ENCODE measurements at regions not wholly inside any gene's neighbourhood (a gene's known extent, or its start where the extent isn't known, plus 50 kb on each side); places are given as distances from the start of the nearest gene placed in this dataset.

- Histone ChIP-seq H4K20me1 (ENCODE audit: insufficient read depth) (no peaks in the 10 kb centered on the region), H3K4me3 (replicated peaks in 1 of 2; ENCODE audit: low read depth in 1 of 2, low read length in 2 of 2) (no peak overlapping the region), H3K4me1 (ENCODE audit: control insufficient read depth in 1 of 2, insufficient read depth in 2 of 2, low read length in 2 of 2) (no peaks in the 10 kb centered on the region), H3K27me3 (ENCODE audit: insufficient read depth, low read length) (peaks cover 3% of the 10 kb centered on the region; the same call in 1 of the 2 replicates), H3K79me2 (ENCODE audit: insufficient read depth, low read length) (no peaks in the 10 kb centered on the region), H3K9me3 (ENCODE audit: control insufficient read depth in 1 of 2, insufficient read depth in 1 of 2, low read depth in 1 of 2, low read length in 2 of 2) (peaks cover 0 to 3% of the 10 kb centered on the region in 2 experiments; a peak in 1 of 4 replicates), H3K9ac (ENCODE audit: low read length) (no peak overlapping the region), H3K9me2 (ENCODE audit: insufficient read depth) (no peaks in the 10 kb centered on the region), H3K27ac (ENCODE audit: low read depth, low read length) (no peak overlapping the region), H2AFZ (ENCODE audit: low read depth, low read length, poor library complexity, severe bottlenecking) (no peak overlapping the region), H3K4me2 (ENCODE audit: low read length) (no peak overlapping the region), H3K36me3 (ENCODE audit: control insufficient read depth in 1 of 2, insufficient read depth in 2 of 2, low read length in 2 of 2) (no peaks in the 10 kb centered on the region)
- no TSS peak for BruUV-seq (replicated peaks)
- POLR2A ChIA-PET = no interaction called here
- TF ChIP-seq, protein P1, sequence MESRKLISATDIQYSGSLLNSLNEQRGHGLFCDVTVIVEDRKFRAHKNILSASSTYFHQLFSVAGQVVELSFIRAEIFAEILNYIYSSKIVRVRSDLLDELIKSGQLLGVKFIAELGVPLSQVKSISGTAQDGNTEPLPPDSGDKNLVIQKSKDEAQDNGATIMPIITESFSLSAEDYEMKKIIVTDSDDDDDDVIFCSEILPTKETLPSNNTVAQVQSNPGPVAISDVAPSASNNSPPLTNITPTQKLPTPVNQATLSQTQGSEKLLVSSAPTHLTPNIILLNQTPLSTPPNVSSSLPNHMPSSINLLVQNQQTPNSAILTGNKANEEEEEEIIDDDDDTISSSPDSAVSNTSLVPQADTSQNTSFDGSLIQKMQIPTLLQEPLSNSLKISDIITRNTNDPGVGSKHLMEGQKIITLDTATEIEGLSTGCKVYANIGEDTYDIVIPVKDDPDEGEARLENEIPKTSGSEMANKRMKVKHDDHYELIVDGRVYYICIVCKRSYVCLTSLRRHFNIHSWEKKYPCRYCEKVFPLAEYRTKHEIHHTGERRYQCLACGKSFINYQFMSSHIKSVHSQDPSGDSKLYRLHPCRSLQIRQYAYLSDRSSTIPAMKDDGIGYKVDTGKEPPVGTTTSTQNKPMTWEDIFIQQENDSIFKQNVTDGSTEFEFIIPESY (IDR thresholded peaks at IDR 0.05; ENCODE audit: extremely low read depth, insufficient replicate concordance, low read length) = no peak
- no peak for TF ChIP-seq POLR2A (IDR thresholded peaks at IDR 0.05; ENCODE audit: borderline replicate concordance, extremely low read depth, insufficient read depth, insufficient read length)
- TF ChIP-seq CEBPB (IDR thresholded peaks at IDR 0.05; ENCODE audit: low read depth) = no peak
- TF ChIP-seq CBX3 (IDR thresholded peaks at IDR 0.05; ENCODE audit: low read depth) = no peak
- no peak for TF ChIP-seq POLR2AphosphoS5 (IDR thresholded peaks at IDR 0.05; ENCODE audit: low read depth, low read length)
- TF ChIP-seq SIN3A (IDR thresholded peaks at IDR 0.05; ENCODE audit: low read depth) = no peak
- no peak for DNase-seq (ENCODE audit: low read depth, low spot score)
- CTCF ChIA-PET = no interaction called here
- intact Hi-C loops (cut with micrococcal nuclease) = no loop called here
- RAD21 ChIA-PET (ENCODE audit: low non-redundant PET in 1 of 2, low total read pairs in 2 of 2, uncharacterized antibody in 2 of 2, unreplicated experiment in 2 of 2) = no interaction called here
- ATAC-seq = no peak
These were observed 1310.3 kb downstream of the TBC1D22A start for GRCh38 chr22:48072777-48073176.

DNA sequence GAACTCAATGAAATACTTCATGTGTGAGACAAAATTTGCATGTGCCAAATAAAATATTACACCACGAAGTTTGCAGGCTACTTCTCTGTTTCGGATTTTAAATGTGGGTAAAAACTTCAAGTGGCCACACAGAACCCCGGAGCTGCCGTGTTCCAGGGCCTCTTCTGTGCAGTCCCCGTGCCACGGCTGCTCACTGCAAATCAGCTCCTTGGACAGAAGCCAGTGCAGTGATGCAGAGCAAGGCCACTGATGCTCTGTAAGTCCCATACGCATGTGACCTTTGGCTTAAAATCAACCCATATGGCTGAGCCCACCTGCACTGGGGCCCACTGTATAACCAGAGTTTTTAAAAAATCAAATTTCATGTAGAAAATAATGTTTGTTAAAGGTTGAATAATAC, 1309.4 kb downstream of the TBC1D22A start:
- Histone ChIP-seq H4K20me1 (ENCODE audit: insufficient read depth) (no peaks in the 10 kb centered on the region), H3K9ac (ENCODE audit: low read length) (no peak overlapping the region), H3K9me2 (ENCODE audit: insufficient read depth) (no peaks in the 10 kb centered on the region), H3K4me3 (replicated peaks in 1 of 2; ENCODE audit: low read depth in 1 of 2, low read length in 2 of 2) (no peak overlapping the region), H3K36me3 (ENCODE audit: control insufficient read depth in 1 of 2, insufficient read depth in 2 of 2, low read length in 2 of 2) (no peaks in the 10 kb centered on the region), H3K4me1 (ENCODE audit: control insufficient read depth in 1 of 2, insufficient read depth in 2 of 2, low read length in 2 of 2) (no peaks in the 10 kb centered on the region), H2AFZ (ENCODE audit: low read depth, low read length, poor library complexity, severe bottlenecking) (no peak overlapping the region), H3K27ac (ENCODE audit: low read depth, low read length) (no peak overlapping the region), H3K27me3 (ENCODE audit: insufficient read depth, low read length) (peaks cover 3% of the 10 kb centered on the region; the same call in 1 of the 2 replicates), H3K9me3 (ENCODE audit: control insufficient read depth in 1 of 2, insufficient read depth in 1 of 2, low read depth in 1 of 2, low read length in 2 of 2) (peaks cover 0 to 3% of the 10 kb centered on the region in 2 experiments; a peak in 1 of 4 replicates), H3K79me2 (ENCODE audit: insufficient read depth, low read length) (no peaks in the 10 kb centered on the region), H3K4me2 (ENCODE audit: low read length) (no peak overlapping the region)
- ChIA-PET POLR2A (no interaction called here), RAD21 (ENCODE audit: low non-redundant PET in 1 of 2, low total read pairs in 2 of 2, uncharacterized antibody in 2 of 2, unreplicated experiment in 2 of 2) (no interaction called here), CTCF (no interaction called here)
- BruUV-seq (replicated peaks) = no TSS peak
- TF ChIP-seq JUND (IDR thresholded peaks at IDR 0.05) (no peak), FOSL1 (IDR thresholded peaks at IDR 0.05; ENCODE audit: low read depth) (no peak), ATF3 (IDR thresholded peaks at IDR 0.05) (no peak), CBX3 (IDR thresholded peaks at IDR 0.05; ENCODE audit: low read depth) (no peak)
- ATAC-seq = no peak
- intact Hi-C loops (cut with micrococcal nuclease) = no loop called here
- DNase-seq (ENCODE audit: low read depth, low spot score) = no peak
